Vagina (tissue), 2 donors: ENCODE measurements at regions not wholly inside any gene's neighbourhood (a gene's known extent, or its start where the extent isn't known, plus 50 kb on each side); places are given as distances from the start of the nearest gene placed in this dataset.

Source experiments
- DNase-seq, 2 donors: peaks; one replicate each; pipeline ENCODE4 v3.0.0-alpha.2; 2017; ENCODE audit errors: extremely low spot score in 2 of 2
- H3K27ac ChIP-seq: fragments of 200-600 bp; sonication (generic); one replicate; pipeline ENCODE4 v1.5.1; 2019
- H3K27me3 ChIP-seq: fragments of 200-600 bp; sonication (generic); one replicate; pipeline ENCODE4 v1.5.1; 2019
- H3K36me3 ChIP-seq, 2 donors: fragments of 200-600 bp; sonication (generic); one replicate each; pipeline ENCODE4 v1.5.1; 2017 to 2019
- H3K4me1 ChIP-seq: fragments of 200-600 bp; sonication (generic); one replicate; pipeline ENCODE4 v1.5.1; 2019
- H3K4me3 ChIP-seq, 2 donors: fragments of 200-600 bp; sonication (generic); 1 replicate in 1 of 2; 2 replicates in 1 of 2; pipeline ENCODE4 v1.5.1; 2016 to 2019
- H3K9me3 ChIP-seq: fragments of 200-600 bp; sonication (generic); one replicate; pipeline ENCODE4 v1.5.1; 2019
- POLR2A ChIP-seq, 2 donors: fragments of 450-650 bp; IDR thresholded peaks; one replicate each; pipeline ENCODE4 v1.6.1; 2017; ENCODE audit warnings: antibody characterized with exemption in 2 of 2, mild to moderate bottlenecking in 2 of 2, moderate library complexity in 2 of 2
- POLR2AphosphoS5 ChIP-seq, 2 donors: sonication (generic); formaldehyde crosslinking; IDR thresholded peaks; one replicate each; pipeline ENCODE4 v1.9.0; 2017; ENCODE audit warnings: antibody characterized with exemption in 2 of 2, mild to moderate bottlenecking in 2 of 2, low read depth in 1 of 2; ENCODE audit not compliant: insufficient read depth in 1 of 2
- intact Hi-C: fragments of 100-400 bp; cut with DNase I; formaldehyde crosslinking; loops from one replicate; pipeline ENCODE4 v1.15.1; 2023
- TF ChIP-seq, protein P1 (sequence below), 3 experiments: fragments of 450-650 bp in 2 of 3; fragments of 200-600 bp in 1 of 3; sonication (generic) in 1 of 3; IDR thresholded peaks; one replicate each; pipeline ENCODE4 v1.5.1; 2017 to 2019; ENCODE audit warnings: antibody characterized with exemption in 3 of 3, mild to moderate bottlenecking in 2 of 3, moderate library complexity in 2 of 3

DNA sequence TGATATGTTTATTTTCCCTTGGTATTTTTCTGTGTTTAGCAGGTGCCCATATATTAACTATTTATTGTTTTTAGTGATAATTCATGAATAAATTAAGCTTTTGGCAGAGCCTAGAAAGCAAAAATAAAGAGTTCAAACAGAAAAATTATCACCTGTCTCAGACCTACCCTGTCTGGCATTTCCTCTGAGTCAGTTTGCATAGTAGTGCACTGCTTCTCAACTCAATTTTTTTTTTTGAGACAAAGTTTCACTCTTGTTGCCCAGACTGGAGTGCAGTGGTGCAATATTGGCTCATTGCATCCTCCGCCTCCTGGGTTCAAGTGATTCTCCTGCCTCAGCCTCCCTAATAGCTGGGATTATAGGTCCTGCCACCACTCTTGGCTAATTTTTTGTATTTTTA lies 793.9 kb downstream of the SUCLG1 start:
- no peak overlapping the region for H3K4me3 ChIP-seq
- intact Hi-C loops: no loop called here
- DNase-seq: no peak
- H3K9me3 ChIP-seq: no peaks in the 10 kb centered on the region
- no peak overlapping the region for H3K27ac ChIP-seq
- no peaks in the 10 kb centered on the region for H3K27me3 ChIP-seq
- no peaks in the 10 kb centered on the region for H3K36me3 ChIP-seq
- TF ChIP-seq POLR2A (IDR thresholded peaks at IDR 0.05) (no peak), POLR2AphosphoS5 (IDR thresholded peaks at IDR 0.05; ENCODE audit: insufficient read depth in 1 of 2, low read depth in 1 of 2) (no peak)
- TF ChIP-seq, protein P1, sequence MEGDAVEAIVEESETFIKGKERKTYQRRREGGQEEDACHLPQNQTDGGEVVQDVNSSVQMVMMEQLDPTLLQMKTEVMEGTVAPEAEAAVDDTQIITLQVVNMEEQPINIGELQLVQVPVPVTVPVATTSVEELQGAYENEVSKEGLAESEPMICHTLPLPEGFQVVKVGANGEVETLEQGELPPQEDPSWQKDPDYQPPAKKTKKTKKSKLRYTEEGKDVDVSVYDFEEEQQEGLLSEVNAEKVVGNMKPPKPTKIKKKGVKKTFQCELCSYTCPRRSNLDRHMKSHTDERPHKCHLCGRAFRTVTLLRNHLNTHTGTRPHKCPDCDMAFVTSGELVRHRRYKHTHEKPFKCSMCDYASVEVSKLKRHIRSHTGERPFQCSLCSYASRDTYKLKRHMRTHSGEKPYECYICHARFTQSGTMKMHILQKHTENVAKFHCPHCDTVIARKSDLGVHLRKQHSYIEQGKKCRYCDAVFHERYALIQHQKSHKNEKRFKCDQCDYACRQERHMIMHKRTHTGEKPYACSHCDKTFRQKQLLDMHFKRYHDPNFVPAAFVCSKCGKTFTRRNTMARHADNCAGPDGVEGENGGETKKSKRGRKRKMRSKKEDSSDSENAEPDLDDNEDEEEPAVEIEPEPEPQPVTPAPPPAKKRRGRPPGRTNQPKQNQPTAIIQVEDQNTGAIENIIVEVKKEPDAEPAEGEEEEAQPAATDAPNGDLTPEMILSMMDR (IDR thresholded peaks at IDR 0.05): no peak
- no peaks in the 10 kb centered on the region for H3K4me1 ChIP-seq

DNA sequence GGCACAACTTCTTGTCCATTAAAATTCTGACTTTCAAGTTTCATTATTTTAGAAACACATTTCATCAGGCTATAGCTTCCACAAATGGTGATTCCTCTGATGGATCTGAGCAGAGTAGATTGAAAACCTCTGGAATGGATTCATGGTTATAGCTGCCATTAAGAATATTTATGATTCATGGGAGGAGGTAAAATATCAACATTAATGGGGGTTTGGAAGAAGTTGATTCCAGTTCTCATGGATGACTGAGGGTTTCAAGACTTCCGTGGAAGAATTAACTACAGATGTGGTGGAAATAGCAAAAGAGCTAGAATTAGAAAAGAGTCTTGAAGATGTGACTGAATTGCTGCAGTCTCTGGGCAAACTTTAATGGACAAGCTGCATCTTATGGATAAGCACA lies 797.4 kb downstream of the SUCLG1 start:
- Histone ChIP-seq H3K4me1 (no peaks in the 10 kb centered on the region), H3K4me3 (no peak overlapping the region), H3K27me3 (no peaks in the 10 kb centered on the region), H3K36me3 (no peaks in the 10 kb centered on the region), H3K9me3 (no peaks in the 10 kb centered on the region), H3K27ac (no peak overlapping the region)
- no peak for DNase-seq
- intact Hi-C loops: no loop called here
- TF ChIP-seq POLR2AphosphoS5 (IDR thresholded peaks at IDR 0.05; ENCODE audit: insufficient read depth in 1 of 2, low read depth in 1 of 2): no peak
- TF ChIP-seq, protein P1 (IDR thresholded peaks at IDR 0.05): no peak

DNA sequence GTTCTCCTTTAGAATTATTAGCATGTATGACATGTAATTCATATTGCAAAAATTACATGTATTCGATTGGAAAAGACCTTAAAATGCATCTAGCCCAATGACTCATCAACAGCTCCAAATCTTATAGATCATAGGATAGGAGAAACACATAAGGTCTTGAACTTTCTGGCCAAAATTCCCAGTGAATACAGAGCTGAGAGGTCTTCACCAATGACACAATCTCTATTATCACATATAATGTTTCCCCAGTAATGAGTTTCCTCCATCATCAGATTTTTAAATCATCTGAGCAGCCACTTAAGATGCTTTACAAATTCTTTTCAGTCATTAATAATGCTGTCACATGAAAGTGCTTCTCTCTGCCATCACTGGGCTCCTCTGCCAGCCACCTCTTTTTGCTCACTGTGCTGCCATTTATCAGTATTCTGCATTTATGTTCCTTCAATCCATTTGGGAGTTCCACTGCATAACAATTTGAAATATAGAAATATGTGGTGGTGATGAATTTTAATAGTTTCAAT lies 804.9 kb downstream of the SUCLG1 start:
- Histone ChIP-seq H3K9me3 (no peaks in the 10 kb centered on the region), H3K4me3 (no peak overlapping the region), H3K27me3 (no peaks in the 10 kb centered on the region), H3K36me3 (no peaks in the 10 kb centered on the region), H3K27ac (no peak overlapping the region), H3K4me1 (no peaks in the 10 kb centered on the region)
- intact Hi-C loops: no loop called here
- no peak for DNase-seq
- no peak for TF ChIP-seq POLR2A (IDR thresholded peaks at IDR 0.05)
- no peak for TF ChIP-seq POLR2AphosphoS5 (IDR thresholded peaks at IDR 0.05; ENCODE audit: insufficient read depth in 1 of 2, low read depth in 1 of 2)
- TF ChIP-seq, protein P1 (IDR thresholded peaks at IDR 0.05): no peak

DNA sequence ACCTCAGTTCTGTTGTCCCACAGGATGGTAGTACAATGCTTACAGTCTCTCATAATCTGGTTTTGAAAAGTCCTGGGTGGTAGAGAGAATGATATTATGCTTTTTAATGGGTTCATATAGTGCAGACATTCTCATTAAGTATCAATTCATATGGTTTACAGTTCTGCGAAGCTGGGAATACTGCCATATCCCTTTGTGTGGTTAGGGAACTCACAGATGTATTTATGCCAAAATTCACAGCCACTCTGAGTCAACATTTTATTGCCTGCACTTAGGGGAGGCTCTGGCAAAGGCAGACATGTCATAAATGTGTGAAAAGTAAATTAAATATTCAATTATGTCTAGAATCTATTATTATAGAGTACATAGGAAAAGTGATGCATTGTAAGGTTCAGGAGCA lies 808.2 kb downstream of the SUCLG1 start:
- TF ChIP-seq, protein P1 (IDR thresholded peaks at IDR 0.05): no peak
- TF ChIP-seq POLR2A (IDR thresholded peaks at IDR 0.05) (no peak), POLR2AphosphoS5 (IDR thresholded peaks at IDR 0.05; ENCODE audit: insufficient read depth in 1 of 2, low read depth in 1 of 2) (no peak)
- H3K9me3 ChIP-seq: no peaks in the 10 kb centered on the region
- intact Hi-C loops: no loop called here

DNA sequence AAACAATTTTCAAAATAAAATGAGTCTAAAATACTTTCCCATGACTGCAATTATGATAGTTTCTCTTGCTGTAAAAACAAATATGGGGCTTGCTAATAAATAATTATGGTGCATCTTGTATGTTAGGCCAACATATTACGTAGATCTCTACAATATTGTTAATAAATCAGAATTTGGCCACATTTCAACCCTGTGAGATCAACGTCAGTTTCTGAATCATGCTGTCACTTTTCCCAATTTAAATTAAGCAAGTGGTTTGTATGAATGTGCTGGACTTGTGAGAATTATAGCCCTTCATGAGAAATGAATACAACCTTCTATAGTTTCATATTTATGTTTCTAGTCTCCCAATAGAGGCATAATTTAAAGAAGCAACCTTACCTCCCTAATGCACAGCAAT lies 808.9 kb downstream of the SUCLG1 start:
- no peak overlapping the region for H3K27ac ChIP-seq
- H3K4me1 ChIP-seq: no peaks in the 10 kb centered on the region
- DNase-seq: no peak
- intact Hi-C loops: no loop called here
- H3K36me3 ChIP-seq: no peaks in the 10 kb centered on the region
- H3K9me3 ChIP-seq: no peaks in the 10 kb centered on the region
- no peak overlapping the region for H3K4me3 ChIP-seq
- H3K27me3 ChIP-seq: no peaks in the 10 kb centered on the region
- TF ChIP-seq, protein P1 (IDR thresholded peaks at IDR 0.05): no peak
- TF ChIP-seq POLR2A (IDR thresholded peaks at IDR 0.05) (no peak), POLR2AphosphoS5 (IDR thresholded peaks at IDR 0.05; ENCODE audit: insufficient read depth in 1 of 2, low read depth in 1 of 2) (no peak)

More for the DNA sequence above, 808.2 kb downstream of the SUCLG1 start:
- H3K27ac ChIP-seq: no peak overlapping the region
- no peak overlapping the region for H3K4me3 ChIP-seq
- no peaks in the 10 kb centered on the region for H3K36me3 ChIP-seq
- no peaks in the 10 kb centered on the region for H3K4me1 ChIP-seq
- H3K27me3 ChIP-seq: no peaks in the 10 kb centered on the region
- no peak for DNase-seq
